GM23248 (cell line): ENCODE measurements at regions not wholly inside any gene's neighbourhood (a gene's known extent, or its start where the extent isn't known, plus 50 kb on each side); places are given as distances from the start of the nearest gene placed in this dataset.

Experiments used
- DNase-seq: peaks from one replicate; pipeline ENCODE4 v3.0.0-alpha.2; 2015
- H2AFZ ChIP-seq: fragments of 200-600 bp; sonication (generic); 2 replicates; pipeline ENCODE4 v1.6.1; 2016; ENCODE audit warnings: antibody characterized with exemption
- H3F3A ChIP-seq: fragments of 200-600 bp; sonication (generic); 2 replicates; pipeline ENCODE4 v1.6.1; 2016; ENCODE audit warnings: mild to moderate bottlenecking, antibody characterized with exemption, mixed run types; ENCODE audit not compliant: insufficient read depth
- H3K27ac ChIP-seq: fragments of 200-600 bp; sonication (generic); 2 replicates; pipeline ENCODE4 v1.5.1; 2016; ENCODE audit warnings: mild to moderate bottlenecking
- H3K27me3 ChIP-seq: fragments of 200-600 bp; sonication (generic); replicated peaks from 2 replicates; pipeline ENCODE4 v1.6.1; 2016; ENCODE audit warnings: mild to moderate bottlenecking; ENCODE audit not compliant: insufficient read depth
- H3K36me3 ChIP-seq: fragments of 200-600 bp; sonication (generic); 2 replicates; pipeline ENCODE4 v1.6.1; 2016; ENCODE audit warnings: low read depth, mild to moderate bottlenecking
- H3K4me1 ChIP-seq: fragments of 200-600 bp; sonication (generic); 2 replicates; pipeline ENCODE4 v1.6.1; 2016; ENCODE audit warnings: mild to moderate bottlenecking; ENCODE audit not compliant: insufficient read depth
- H3K4me2 ChIP-seq: fragments of 200-600 bp; sonication (generic); one replicate; pipeline ENCODE4 v1.6.1; 2016; ENCODE audit warnings: mild to moderate bottlenecking; ENCODE audit not compliant: unreplicated experiment
- H3K4me3 ChIP-seq: fragments of 200-600 bp; sonication (generic); 2 replicates; pipeline ENCODE4 v1.5.1; 2016; ENCODE audit warnings: mild to moderate bottlenecking
- H3K79me2 ChIP-seq: fragments of 200-600 bp; sonication (generic); 2 replicates; pipeline ENCODE4 v1.6.1; 2016; ENCODE audit warnings: mild to moderate bottlenecking; ENCODE audit not compliant: insufficient read depth
- H3K9ac ChIP-seq: fragments of 200-600 bp; sonication (generic); 2 replicates; pipeline ENCODE4 v1.6.1; 2016; ENCODE audit warnings: mild to moderate bottlenecking
- H3K9me2 ChIP-seq: fragments of 200-600 bp; sonication (generic); 2 replicates; pipeline ENCODE4 v1.6.1; 2016; ENCODE audit warnings: mixed run types, mild to moderate bottlenecking, moderate library complexity; ENCODE audit not compliant: insufficient read depth
- H3K9me3 ChIP-seq: fragments of 200-600 bp; sonication (generic); one replicate; pipeline ENCODE4 v1.6.1; 2017; ENCODE audit warnings: low read depth
- H4K20me1 ChIP-seq: fragments of 200-600 bp; sonication (generic); 2 replicates; pipeline ENCODE4 v1.6.0; 2016; ENCODE audit not compliant: insufficient read depth
- EZH2 ChIP-seq: fragments of 200-600 bp; sonication (generic); IDR thresholded peaks from 2 replicates; pipeline ENCODE4 v1.6.1; 2018; ENCODE audit warnings: antibody characterized with exemption, mild to moderate bottlenecking; ENCODE audit not compliant: insufficient read depth, poor library complexity, severe bottlenecking
- EZH2phosphoT487 ChIP-seq: fragments of 200-600 bp; sonication (generic); IDR thresholded peaks from 2 replicates; pipeline ENCODE4 v1.6.1; 2018; ENCODE audit warnings: antibody characterized with exemption, moderate library complexity, mild to moderate bottlenecking, low read depth; ENCODE audit not compliant: insufficient read depth
- WGBS, 2 experiments: methylation state at CpG; one replicate each; pipeline ENCODE4 v1.1.6; 2015 to 2017; ENCODE audit warnings: low lambda C conversion rate in 2 of 2, low coverage in 1 of 2; ENCODE audit errors: missing lambda C conversion rate in 2 of 2; 5-methylcytosine and 5-hydroxymethylcytosine counted together
- in situ Hi-C: fragments of 300-500 bp; cut with MboI; formaldehyde crosslinking; loops from 2 replicates; pipeline ENCODE4 v1.15.0; 2020

- Histone ChIP-seq H3K27me3 (no peaks in the 10 kb centered on the region), H3K4me1 (peaks cover 9% of the 10 kb centered on the region), H3F3A (no peaks in the 10 kb centered on the region), H2AFZ (no peak overlapping the region), H3K36me3 (no peaks in the 10 kb centered on the region), H3K79me2 (no peaks in the 10 kb centered on the region), H3K4me3 (no peak overlapping the region), H3K9me3 (no peaks in the 10 kb centered on the region), H4K20me1 (no peaks in the 10 kb centered on the region), H3K9ac (no peak overlapping the region), H3K27ac (no peak overlapping the region), H3K9me2 (no peaks in the 10 kb centered on the region), H3K4me2 (no peak overlapping the region)
- 94 to 96% methylated on average over 8 of the region's 8 CpGs for WGBS, 2 experiments
- in situ Hi-C loops = no loop called here
- TF ChIP-seq EZH2 = no peak
- DNase-seq = no peak
Measured at GRCh38 chr5:72608297-72608696, 101.1 kb upstream of the ZNF366 start.

- Histone ChIP-seq H3K9ac (no peak overlapping the region), H3K4me1 (no peaks in the 10 kb centered on the region), H4K20me1 (no peaks in the 10 kb centered on the region), H3K9me2 (no peaks in the 10 kb centered on the region), H3K4me2 (no peak overlapping the region), H3K27me3 (no peaks in the 10 kb centered on the region), H3K36me3 (no peaks in the 10 kb centered on the region), H3K79me2 (no peaks in the 10 kb centered on the region), H2AFZ (no peak overlapping the region), H3F3A (no peaks in the 10 kb centered on the region), H3K9me3 (no peaks in the 10 kb centered on the region), H3K4me3 (no peak overlapping the region), H3K27ac (no peak overlapping the region)
- TF ChIP-seq EZH2phosphoT487 (no peak), EZH2 (no peak)
- WGBS, 2 experiments = 73 to 82% methylated on average over 2 of the region's 2 CpGs
- in situ Hi-C loops = no loop called here
- DNase-seq = no peak
Measured at GRCh38 chr5:72607381-72607780, 100.2 kb upstream of the ZNF366 start.

GRCh38 chr5:72606525-72606924 is 99.3 kb upstream of the ZNF366 start:
- in situ Hi-C loops = no loop called here
- no peak overlapping the region for H3K4me2 ChIP-seq
- no peaks in the 10 kb centered on the region for H3K27me3 ChIP-seq

GRCh38 chr5:72605632-72606031 is 98.4 kb upstream of the ZNF366 start:
- peaks cover 14% of the 10 kb centered on the region for H3F3A ChIP-seq
- no peak overlapping the region for H3K27ac ChIP-seq
- H4K20me1 ChIP-seq = no peaks in the 10 kb centered on the region
- no peak overlapping the region for H3K4me3 ChIP-seq
- no peaks in the 10 kb centered on the region for H3K79me2 ChIP-seq
- H3K36me3 ChIP-seq = no peaks in the 10 kb centered on the region
- peaks cover 11% of the 10 kb centered on the region for H3K4me1 ChIP-seq
- in situ Hi-C loops = no loop called here
- H3K9ac ChIP-seq = no peak overlapping the region
- H3K27me3 ChIP-seq = no peaks in the 10 kb centered on the region
- no peaks in the 10 kb centered on the region for H3K9me2 ChIP-seq
- DNase-seq = no peak
- no peak overlapping the region for H2AFZ ChIP-seq
- H3K4me2 ChIP-seq = no peak overlapping the region
- TF ChIP-seq EZH2 = no peak
- no peak for TF ChIP-seq EZH2phosphoT487
- H3K9me3 ChIP-seq = no peaks in the 10 kb centered on the region

More at GRCh38 chr5:72606525-72606924, 99.3 kb upstream of the ZNF366 start:
- H3K4me1 ChIP-seq = peaks cover 2% of the 10 kb centered on the region; the same call in 1 of the 2 replicates
- no peak for TF ChIP-seq EZH2
- DNase-seq = no peak
- H3K36me3 ChIP-seq = no peaks in the 10 kb centered on the region
- H3K27ac ChIP-seq = no peak overlapping the region
- no peaks in the 10 kb centered on the region for H3K9me2 ChIP-seq
- H2AFZ ChIP-seq = no peak overlapping the region
- H4K20me1 ChIP-seq = no peaks in the 10 kb centered on the region
- no peaks in the 10 kb centered on the region for H3K9me3 ChIP-seq
- no peaks in the 10 kb centered on the region for H3K79me2 ChIP-seq
- peaks cover 5% of the 10 kb centered on the region for H3F3A ChIP-seq
- H3K4me3 ChIP-seq = no peak overlapping the region
- H3K9ac ChIP-seq = no peak overlapping the region
- WGBS, 2 experiments = 96% methylated on average over 5 of the region's 5 CpGs

GRCh38 chr5:72604798-72605154 is 97.6 kb upstream of the ZNF366 start:
- in situ Hi-C loops = no loop called here
- TF ChIP-seq EZH2phosphoT487 = no peak
- TF ChIP-seq EZH2 = no peak
- H3F3A ChIP-seq = peaks cover 20% of the 10 kb centered on the region
- no peaks in the 10 kb centered on the region for H4K20me1 ChIP-seq
- no peaks in the 10 kb centered on the region for H3K79me2 ChIP-seq
- no peak overlapping the region for H3K4me3 ChIP-seq
- H3K36me3 ChIP-seq = no peaks in the 10 kb centered on the region
- WGBS, 2 experiments = 79 to 80% methylated on average over 2 of the region's 2 CpGs
- H3K27ac ChIP-seq = no peak overlapping the region
- no peak overlapping the region for H3K4me2 ChIP-seq
- H3K9ac ChIP-seq = no peak overlapping the region
- H2AFZ ChIP-seq = no peak overlapping the region
- no peaks in the 10 kb centered on the region for H3K9me3 ChIP-seq
- H3K4me1 ChIP-seq = peaks cover 16% of the 10 kb centered on the region
- H3K9me2 ChIP-seq = no peaks in the 10 kb centered on the region
- H3K27me3 ChIP-seq = no peaks in the 10 kb centered on the region
- no peak for DNase-seq
